HEK293 (cell line): ENCODE measurements at regions not wholly inside any gene's neighbourhood (a gene's known extent, or its start where the extent isn't known, plus 50 kb on each side); places are given as distances from the start of the nearest gene placed in this dataset.

Experiments used
- CTCF ChIA-PET: fragments of 350-600 bp; formaldehyde crosslinking; extraction: SDS; loops from one replicate; lab custom pipeline; 2021; ENCODE audit warnings: antibody characterized with exemption; lab: Yijun Ruan, JAX
- POLR2A ChIA-PET: fragments of 300-600 bp; formaldehyde crosslinking; extraction: SDS; loops from one replicate; lab custom pipeline; 2020; ENCODE audit warnings: antibody characterized with exemption, inconsistent platforms; lab: Yijun Ruan, JAX
- H3K27ac ChIP-seq: fragments of 200-500 bp; sonication (Bioruptor generic); 2 replicates; pipeline ENCODE4 v1.5.1; 2014; ENCODE audit warnings: low read depth, low read length, control low read depth, inconsistent platforms; ENCODE audit errors: extremely low read depth
- H3K36me3 ChIP-seq, 2 experiments: fragments of 200-500 bp in 1 of 2; sonication (Bioruptor generic) in 1 of 2; 1 replicate in 1 of 2; 2 replicates in 1 of 2; pipeline ENCODE4 v1.5.1; 2014 to 2017; ENCODE audit warnings: inconsistent platforms in 2 of 2, low read length in 2 of 2; ENCODE audit not compliant: control insufficient read depth in 2 of 2, insufficient read depth in 1 of 2
- H3K4me1 ChIP-seq: fragments of 200-500 bp; sonication (Bioruptor generic); 2 replicates; pipeline ENCODE4 v1.5.1; 2014; ENCODE audit warnings: mild to moderate bottlenecking, low read length, inconsistent platforms; ENCODE audit not compliant: control insufficient read depth, insufficient read depth
- H3K4me3 ChIP-seq: 2 replicates; pipeline ENCODE4 v1.5.1; 2011; ENCODE audit warnings: low read depth, mild to moderate bottlenecking, control low read depth, low read length, moderate library complexity
- H3K9me3 ChIP-seq: fragments of 200-500 bp; sonication (Bioruptor generic); 2 replicates; pipeline ENCODE4 v1.5.1; 2014; ENCODE audit warnings: low read depth, low read length, inconsistent platforms; ENCODE audit not compliant: control insufficient read depth, insufficient read depth
- GLIS2 ChIP-seq: fragments of 450-650 bp; formaldehyde crosslinking; IDR thresholded peaks from 2 replicates; pipeline ENCODE4 v1.5.1; 2016; ENCODE audit warnings: missing biosample characterization, missing genetic modification characterization
- HOXA7 ChIP-seq: sonication (generic); formaldehyde crosslinking; IDR thresholded peaks from 2 replicates; pipeline ENCODE4 v1.8.1; 2022; ENCODE audit warnings: missing genetic modification reagents, borderline replicate concordance
- IKZF3 ChIP-seq: fragments of 450-650 bp; IDR thresholded peaks from 2 replicates; pipeline ENCODE4 v1.5.0; 2018; ENCODE audit warnings: missing biosample characterization, mild to moderate bottlenecking, missing genetic modification characterization, moderate library complexity
- KLF1 ChIP-seq: fragments of 450-650 bp; formaldehyde crosslinking; IDR thresholded peaks from 2 replicates; pipeline ENCODE4 v1.5.1; 2016; ENCODE audit warnings: missing biosample characterization, missing genetic modification characterization
- ZFP3 ChIP-seq: fragments of 450-650 bp; formaldehyde crosslinking; IDR thresholded peaks from 2 replicates; pipeline ENCODE4 v1.5.1; 2016; ENCODE audit warnings: low read depth, missing biosample characterization, missing genetic modification characterization
- ZNF114 ChIP-seq: fragments of 450-650 bp; formaldehyde crosslinking; IDR thresholded peaks from 2 replicates; pipeline ENCODE4 v1.5.0; 2017; ENCODE audit warnings: missing biosample characterization, missing genetic modification characterization
- ZNF133 ChIP-seq: fragments of 450-650 bp; formaldehyde crosslinking; IDR thresholded peaks from 2 replicates; pipeline ENCODE4 v1.5.1; 2016; ENCODE audit warnings: missing biosample characterization, missing genetic modification characterization
- ZNF138 ChIP-seq: fragments of 450-650 bp; formaldehyde crosslinking; IDR thresholded peaks from 2 replicates; pipeline ENCODE4 v1.5.1; 2016; ENCODE audit warnings: missing biosample characterization, missing genetic modification characterization, borderline replicate concordance
- ZNF2 ChIP-seq: fragments of 450-650 bp; formaldehyde crosslinking; IDR thresholded peaks from 2 replicates; pipeline ENCODE4 v1.5.1; 2016; ENCODE audit warnings: missing biosample characterization, missing genetic modification characterization
- ZNF596 ChIP-seq: fragments of 450-650 bp; IDR thresholded peaks from 2 replicates; pipeline ENCODE4 v1.5.0; 2018; ENCODE audit warnings: missing biosample characterization, mild to moderate bottlenecking, missing genetic modification characterization, moderate library complexity
- ZNF621 ChIP-seq: fragments of 450-650 bp; formaldehyde crosslinking; IDR thresholded peaks from 2 replicates; pipeline ENCODE4 v1.5.1; 2017; ENCODE audit warnings: missing biosample characterization, missing genetic modification characterization
- TF ChIP-seq, protein P1 (sequence below): fragments of 450-650 bp; formaldehyde crosslinking; conservative IDR thresholded peaks from 2 replicates; pipeline ENCODE4 v1.5.1; 2016; ENCODE audit warnings: low read depth, missing biosample characterization, missing genetic modification characterization
- TF ChIP-seq, protein P2 (sequence below): sonication (generic); formaldehyde crosslinking; IDR thresholded peaks from 2 replicates; pipeline ENCODE4 v1.8.1; 2022; ENCODE audit warnings: mild to moderate bottlenecking, moderate library complexity, missing genetic modification reagents
- TF ChIP-seq, protein P3 (sequence below): fragments of 450-650 bp; formaldehyde crosslinking; IDR thresholded peaks from 2 replicates; pipeline ENCODE4 v1.5.1; 2016; ENCODE audit warnings: missing biosample characterization, missing genetic modification characterization
- TF ChIP-seq, protein P4 (sequence below): fragments of 450-650 bp; formaldehyde crosslinking; IDR thresholded peaks from 2 replicates; pipeline ENCODE4 v1.5.1; 2016; ENCODE audit warnings: missing biosample characterization, missing genetic modification characterization

DNA sequence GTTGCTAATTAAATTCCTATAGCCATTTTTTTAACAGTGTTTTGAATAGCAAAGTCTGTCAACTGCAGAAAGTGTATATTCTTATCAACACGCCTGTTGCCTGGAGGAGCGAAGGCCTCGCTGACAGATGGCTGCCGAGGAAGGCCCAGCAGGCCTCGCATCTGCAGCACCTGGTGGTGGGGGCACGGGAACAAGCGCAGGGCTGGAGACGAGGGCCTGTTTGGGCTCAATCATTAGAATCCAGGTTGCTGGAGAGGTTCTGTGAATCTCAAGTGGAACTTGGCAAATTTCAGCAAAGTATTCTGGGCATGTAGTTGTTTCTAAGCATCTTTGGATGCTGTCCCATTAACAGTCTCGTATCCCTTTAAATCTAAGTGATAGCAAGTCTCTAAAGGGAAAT lies 66.1 kb upstream of the FAM204A start:
- TF ChIP-seq, protein P1, sequence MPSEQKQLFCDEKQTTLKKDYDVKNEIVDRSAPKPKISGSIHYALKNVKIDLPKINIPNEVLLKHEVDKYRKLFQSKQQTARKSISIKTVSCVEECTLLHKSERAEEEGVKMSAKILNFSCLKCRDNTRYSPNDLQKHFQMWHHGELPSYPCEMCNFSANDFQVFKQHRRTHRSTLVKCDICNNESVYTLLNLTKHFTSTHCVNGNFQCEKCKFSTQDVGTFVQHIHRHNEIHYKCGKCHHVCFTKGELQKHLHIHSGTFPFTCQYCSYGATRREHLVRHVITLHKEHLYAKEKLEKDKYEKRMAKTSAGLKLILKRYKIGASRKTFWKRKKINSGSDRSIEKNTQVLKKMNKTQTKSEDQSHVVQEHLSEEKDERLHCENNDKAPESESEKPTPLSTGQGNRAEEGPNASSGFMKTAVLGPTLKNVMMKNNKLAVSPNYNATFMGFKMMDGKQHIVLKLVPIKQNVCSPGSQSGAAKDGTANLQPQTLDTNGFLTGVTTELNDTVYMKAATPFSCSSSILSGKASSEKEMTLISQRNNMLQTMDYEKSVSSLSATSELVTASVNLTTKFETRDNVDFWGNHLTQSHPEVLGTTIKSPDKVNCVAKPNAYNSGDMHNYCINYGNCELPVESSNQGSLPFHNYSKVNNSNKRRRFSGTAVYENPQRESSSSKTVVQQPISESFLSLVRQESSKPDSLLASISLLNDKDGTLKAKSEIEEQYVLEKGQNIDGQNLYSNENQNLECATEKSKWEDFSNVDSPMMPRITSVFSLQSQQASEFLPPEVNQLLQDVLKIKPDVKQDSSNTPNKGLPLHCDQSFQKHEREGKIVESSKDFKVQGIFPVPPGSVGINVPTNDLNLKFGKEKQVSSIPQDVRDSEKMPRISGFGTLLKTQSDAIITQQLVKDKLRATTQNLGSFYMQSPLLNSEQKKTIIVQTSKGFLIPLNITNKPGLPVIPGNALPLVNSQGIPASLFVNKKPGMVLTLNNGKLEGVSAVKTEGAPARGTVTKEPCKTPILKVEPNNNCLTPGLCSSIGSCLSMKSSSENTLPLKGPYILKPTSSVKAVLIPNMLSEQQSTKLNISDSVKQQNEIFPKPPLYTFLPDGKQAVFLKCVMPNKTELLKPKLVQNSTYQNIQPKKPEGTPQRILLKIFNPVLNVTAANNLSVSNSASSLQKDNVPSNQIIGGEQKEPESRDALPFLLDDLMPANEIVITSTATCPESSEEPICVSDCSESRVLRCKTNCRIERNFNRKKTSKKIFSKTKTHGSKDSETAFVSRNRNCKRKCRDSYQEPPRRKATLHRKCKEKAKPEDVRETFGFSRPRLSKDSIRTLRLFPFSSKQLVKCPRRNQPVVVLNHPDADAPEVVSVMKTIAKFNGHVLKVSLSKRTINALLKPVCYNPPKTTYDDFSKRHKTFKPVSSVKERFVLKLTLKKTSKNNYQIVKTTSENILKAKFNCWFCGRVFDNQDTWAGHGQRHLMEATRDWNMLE: no peak
- Histone ChIP-seq H3K27ac (no peak overlapping the region), H3K4me1 (no peaks in the 10 kb centered on the region), H3K36me3 (no peaks in the 10 kb centered on the region), H3K4me3 (no peak overlapping the region), H3K9me3 (no peaks in the 10 kb centered on the region)
- ChIA-PET CTCF (interaction anchor here (0.6 kb wide), 1 partner anchor 52 kb away, joined by 4 read pairs; no protein-coding TSS in a partner anchor), POLR2A (no interaction called here)

DNA sequence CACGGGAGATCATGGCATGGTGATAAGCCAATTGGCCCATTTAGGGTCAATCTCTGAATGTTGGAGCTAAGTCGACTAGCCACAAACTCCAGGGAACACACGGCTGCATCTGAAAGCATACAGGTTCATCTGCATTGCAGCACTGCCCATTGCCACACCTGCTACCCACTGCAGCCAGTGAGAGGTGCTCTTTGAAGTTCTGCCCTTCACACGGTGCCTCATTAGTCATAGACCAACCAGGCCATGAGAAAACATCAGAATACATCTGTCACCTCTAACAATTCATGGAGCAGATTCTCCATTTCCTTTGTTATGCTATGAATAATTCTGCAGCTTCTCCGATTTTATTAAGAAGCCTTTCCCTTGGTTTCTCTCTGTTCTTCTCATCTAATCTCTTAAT lies 65.7 kb upstream of the FAM204A start:
- H3K9me3 ChIP-seq: no peaks in the 10 kb centered on the region
- TF ChIP-seq ZNF133 (tag by site-specific recombination) (no peak), ZFP3 (tag by site-specific recombination) (no peak), ZNF621 (tag by site-specific recombination) (no peak), IKZF3 (tag by site-specific recombination) (no peak)
- H3K4me1 ChIP-seq: no peaks in the 10 kb centered on the region
- no peak overlapping the region for H3K27ac ChIP-seq
- H3K4me3 ChIP-seq: no peak overlapping the region
- ChIA-PET POLR2A (no interaction called here), CTCF (interaction anchor here (0.6 kb wide), 1 partner anchor 52 kb away, joined by 4 read pairs; no protein-coding TSS in a partner anchor)
- H3K36me3 ChIP-seq: no peaks in the 10 kb centered on the region

DNA sequence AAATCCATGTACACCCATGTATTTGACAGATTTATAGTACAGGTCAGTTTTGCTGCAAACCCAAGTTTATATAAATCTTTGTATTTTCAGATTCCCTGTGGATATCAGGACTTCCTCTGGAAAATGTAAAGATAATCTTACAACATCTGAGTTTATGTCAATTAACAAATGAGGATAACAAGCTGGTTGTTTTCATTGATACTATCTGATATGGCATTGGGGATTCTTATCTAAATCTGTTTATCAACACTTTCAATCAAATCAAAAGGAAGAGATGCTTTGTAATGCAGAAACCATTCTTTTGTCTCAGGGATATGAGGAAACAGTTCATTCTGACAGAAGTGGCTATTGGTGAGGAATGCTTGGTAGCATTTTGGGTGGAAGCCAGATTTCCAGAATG lies 64.9 kb upstream of the FAM204A start:
- ChIA-PET POLR2A (no interaction called here), CTCF (interaction anchor here (0.7 kb wide), 1 partner anchor 97 kb away, joined by 3 read pairs; no protein-coding TSS in a partner anchor)
- no peak overlapping the region for H3K27ac ChIP-seq
- no peaks in the 10 kb centered on the region for H3K36me3 ChIP-seq
- H3K4me1 ChIP-seq: no peaks in the 10 kb centered on the region
- H3K9me3 ChIP-seq: no peaks in the 10 kb centered on the region
- H3K4me3 ChIP-seq: no peak overlapping the region
- TF ChIP-seq ZNF114 (tag by site-specific recombination) (no peak), ZNF138 (tag by site-specific recombination) (no peak), GLIS2 (no peak), ZNF596 (tag by site-specific recombination) (no peak), HOXA7 (no peak), ZNF2 (tag by site-specific recombination) (no peak), KLF1 (tag by site-specific recombination) (no peak)
- TF ChIP-seq, protein P2, sequence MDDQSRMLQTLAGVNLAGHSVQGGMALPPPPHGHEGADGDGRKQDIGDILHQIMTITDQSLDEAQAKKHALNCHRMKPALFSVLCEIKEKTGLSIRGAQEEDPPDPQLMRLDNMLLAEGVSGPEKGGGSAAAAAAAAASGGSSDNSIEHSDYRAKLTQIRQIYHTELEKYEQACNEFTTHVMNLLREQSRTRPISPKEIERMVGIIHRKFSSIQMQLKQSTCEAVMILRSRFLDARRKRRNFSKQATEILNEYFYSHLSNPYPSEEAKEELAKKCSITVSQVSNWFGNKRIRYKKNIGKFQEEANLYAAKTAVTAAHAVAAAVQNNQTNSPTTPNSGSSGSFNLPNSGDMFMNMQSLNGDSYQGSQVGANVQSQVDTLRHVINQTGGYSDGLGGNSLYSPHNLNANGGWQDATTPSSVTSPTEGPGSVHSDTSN (CRISPR knock-in tag): no peak
- TF ChIP-seq, protein P1: no peak
- TF ChIP-seq, protein P3, sequence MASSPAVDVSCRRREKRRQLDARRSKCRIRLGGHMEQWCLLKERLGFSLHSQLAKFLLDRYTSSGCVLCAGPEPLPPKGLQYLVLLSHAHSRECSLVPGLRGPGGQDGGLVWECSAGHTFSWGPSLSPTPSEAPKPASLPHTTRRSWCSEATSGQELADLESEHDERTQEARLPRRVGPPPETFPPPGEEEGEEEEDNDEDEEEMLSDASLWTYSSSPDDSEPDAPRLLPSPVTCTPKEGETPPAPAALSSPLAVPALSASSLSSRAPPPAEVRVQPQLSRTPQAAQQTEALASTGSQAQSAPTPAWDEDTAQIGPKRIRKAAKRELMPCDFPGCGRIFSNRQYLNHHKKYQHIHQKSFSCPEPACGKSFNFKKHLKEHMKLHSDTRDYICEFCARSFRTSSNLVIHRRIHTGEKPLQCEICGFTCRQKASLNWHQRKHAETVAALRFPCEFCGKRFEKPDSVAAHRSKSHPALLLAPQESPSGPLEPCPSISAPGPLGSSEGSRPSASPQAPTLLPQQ (tag by site-specific recombination): no peak
- TF ChIP-seq, protein P4, sequence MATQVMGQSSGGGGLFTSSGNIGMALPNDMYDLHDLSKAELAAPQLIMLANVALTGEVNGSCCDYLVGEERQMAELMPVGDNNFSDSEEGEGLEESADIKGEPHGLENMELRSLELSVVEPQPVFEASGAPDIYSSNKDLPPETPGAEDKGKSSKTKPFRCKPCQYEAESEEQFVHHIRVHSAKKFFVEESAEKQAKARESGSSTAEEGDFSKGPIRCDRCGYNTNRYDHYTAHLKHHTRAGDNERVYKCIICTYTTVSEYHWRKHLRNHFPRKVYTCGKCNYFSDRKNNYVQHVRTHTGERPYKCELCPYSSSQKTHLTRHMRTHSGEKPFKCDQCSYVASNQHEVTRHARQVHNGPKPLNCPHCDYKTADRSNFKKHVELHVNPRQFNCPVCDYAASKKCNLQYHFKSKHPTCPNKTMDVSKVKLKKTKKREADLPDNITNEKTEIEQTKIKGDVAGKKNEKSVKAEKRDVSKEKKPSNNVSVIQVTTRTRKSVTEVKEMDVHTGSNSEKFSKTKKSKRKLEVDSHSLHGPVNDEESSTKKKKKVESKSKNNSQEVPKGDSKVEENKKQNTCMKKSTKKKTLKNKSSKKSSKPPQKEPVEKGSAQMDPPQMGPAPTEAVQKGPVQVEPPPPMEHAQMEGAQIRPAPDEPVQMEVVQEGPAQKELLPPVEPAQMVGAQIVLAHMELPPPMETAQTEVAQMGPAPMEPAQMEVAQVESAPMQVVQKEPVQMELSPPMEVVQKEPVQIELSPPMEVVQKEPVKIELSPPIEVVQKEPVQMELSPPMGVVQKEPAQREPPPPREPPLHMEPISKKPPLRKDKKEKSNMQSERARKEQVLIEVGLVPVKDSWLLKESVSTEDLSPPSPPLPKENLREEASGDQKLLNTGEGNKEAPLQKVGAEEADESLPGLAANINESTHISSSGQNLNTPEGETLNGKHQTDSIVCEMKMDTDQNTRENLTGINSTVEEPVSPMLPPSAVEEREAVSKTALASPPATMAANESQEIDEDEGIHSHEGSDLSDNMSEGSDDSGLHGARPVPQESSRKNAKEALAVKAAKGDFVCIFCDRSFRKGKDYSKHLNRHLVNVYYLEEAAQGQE (tag by site-specific recombination): no peak
